NCI-H748 (cell line): ENCODE measurements at regions not wholly inside any gene's neighbourhood (a gene's known extent, or its start where the extent isn't known, plus 50 kb on each side); places are given as distances from the start of the nearest gene placed in this dataset.
A peak's percentile ranks its signal among the peaks of the same experiment; 100 is the strongest.

Experiments used
- DNase-seq: peaks from one replicate; lab custom pipeline; 2025; ENCODE audit not compliant: unreplicated experiment; lab: John Stamatoyannopoulos, UW

GRCh38 chr4:125365731-125366130 is 51.0 kb downstream of the FAT4 start:
- DNase-seq, result no peak

- DNase-seq, result no peak
Measured at GRCh38 chr4:125368146-125368545, 53.4 kb downstream of the FAT4 start.

- DNase-seq, result no peak
Measured at GRCh38 chr4:125368671-125369081, 53.9 kb downstream of the FAT4 start.

- no peak for DNase-seq
Measured at GRCh38 chr4:125369098-125369497, 54.3 kb downstream of the FAT4 start.

- no peak for DNase-seq
Measured at GRCh38 chr4:125370478-125370877, 55.7 kb downstream of the FAT4 start.

GRCh38 chr4:125382995-125383394 is 68.2 kb downstream of the FAT4 start:
- no peak for DNase-seq

- no peak for DNase-seq
Measured at GRCh38 chr4:125387770-125388169, 73.0 kb downstream of the FAT4 start.

GRCh38 chr4:125388613-125389012 is 73.9 kb downstream of the FAT4 start:
- no peak for DNase-seq

- no peak for DNase-seq
Measured at GRCh38 chr4:125389713-125390112, 75.0 kb downstream of the FAT4 start.

GRCh38 chr4:125390126-125390525 is 75.4 kb downstream of the FAT4 start:
- DNase-seq, result no peak

- no peak for DNase-seq
Measured at GRCh38 chr4:125390727-125391126, 76.0 kb downstream of the FAT4 start.

- no peak for DNase-seq
Measured at GRCh38 chr4:125392694-125393093, 77.9 kb downstream of the FAT4 start.

GRCh38 chr4:125393825-125394224 is 79.1 kb downstream of the FAT4 start:
- no peak for DNase-seq

- DNase-seq, result no peak
Measured at GRCh38 chr4:125397226-125397625, 82.5 kb downstream of the FAT4 start.

GRCh38 chr4:125398263-125399002 is 83.7 kb downstream of the FAT4 start:
- DNase-seq, result no peak

GRCh38 chr4:125400756-125401155 is 86.0 kb downstream of the FAT4 start:
- DNase-seq, result no peak

GRCh38 chr4:125401784-125402183 is 87.0 kb downstream of the FAT4 start:
- no peak for DNase-seq

- DNase-seq, result peak; percentile 16
Measured at GRCh38 chr4:125420526-125420925, 105.8 kb downstream of the FAT4 start.

- no peak for DNase-seq
Measured at GRCh38 chr4:125421547-125421946, 106.8 kb downstream of the FAT4 start.

- DNase-seq, result no peak
Measured at GRCh38 chr4:125423124-125423523, 108.4 kb downstream of the FAT4 start.

GRCh38 chr4:125428832-125429231 is 114.1 kb downstream of the FAT4 start:
- no peak for DNase-seq

GRCh38 chr4:125430086-125430485 is 115.3 kb downstream of the FAT4 start:
- DNase-seq, result no peak

GRCh38 chr4:125432078-125432477 is 117.3 kb downstream of the FAT4 start:
- DNase-seq, result no peak
